ENCODE measurements at regions not wholly inside any gene's neighbourhood (a gene's known extent, or its start where the extent isn't known, plus 50 kb on each side); places are given as distances from the start of the nearest gene placed in this dataset.
A peak's percentile ranks its signal among the peaks of the same experiment; 100 is the strongest.

DNA sequence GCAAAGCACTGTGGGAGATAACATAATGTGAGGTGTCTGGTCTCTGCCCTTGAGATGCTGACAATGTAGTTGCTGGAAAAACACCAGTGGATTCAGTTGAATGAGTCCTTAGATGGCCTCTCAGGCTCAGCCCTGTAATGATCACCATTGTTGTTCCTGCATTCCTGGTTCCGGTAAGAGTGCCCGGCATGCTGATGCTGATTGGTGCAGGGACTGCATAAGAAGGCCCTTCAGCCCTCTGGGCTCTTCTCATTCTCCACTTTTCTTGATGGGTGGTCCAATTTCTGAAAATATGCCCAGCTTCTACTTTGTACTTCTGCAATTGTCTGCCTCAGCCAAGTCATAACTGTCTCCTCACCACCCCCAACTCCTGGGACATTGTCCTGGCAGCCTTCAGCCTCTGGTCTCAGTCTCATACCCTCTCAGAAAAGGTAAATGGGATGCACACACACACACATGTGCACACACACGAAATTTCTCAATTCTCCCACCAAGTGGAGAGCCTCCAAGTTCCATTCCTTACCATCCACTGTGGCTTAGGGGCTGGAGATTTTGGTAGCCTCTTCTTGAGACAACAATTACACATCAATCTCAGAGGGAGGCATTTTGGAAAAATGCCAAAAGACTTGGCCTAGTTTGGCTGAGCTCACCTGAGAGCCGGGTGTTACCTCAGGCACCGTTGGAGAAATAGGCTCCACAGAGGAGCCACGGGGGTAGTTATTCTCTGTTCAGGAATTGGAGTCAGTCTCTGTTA lies 314.9 kb downstream of the RPS24 start:
- peak; percentile 12 for DNase-seq

GRCh38 chr10:78349165-78349516 lies 315.5 kb downstream of the RPS24 start:
- DNase-seq, result peak; percentile 12

DNA sequence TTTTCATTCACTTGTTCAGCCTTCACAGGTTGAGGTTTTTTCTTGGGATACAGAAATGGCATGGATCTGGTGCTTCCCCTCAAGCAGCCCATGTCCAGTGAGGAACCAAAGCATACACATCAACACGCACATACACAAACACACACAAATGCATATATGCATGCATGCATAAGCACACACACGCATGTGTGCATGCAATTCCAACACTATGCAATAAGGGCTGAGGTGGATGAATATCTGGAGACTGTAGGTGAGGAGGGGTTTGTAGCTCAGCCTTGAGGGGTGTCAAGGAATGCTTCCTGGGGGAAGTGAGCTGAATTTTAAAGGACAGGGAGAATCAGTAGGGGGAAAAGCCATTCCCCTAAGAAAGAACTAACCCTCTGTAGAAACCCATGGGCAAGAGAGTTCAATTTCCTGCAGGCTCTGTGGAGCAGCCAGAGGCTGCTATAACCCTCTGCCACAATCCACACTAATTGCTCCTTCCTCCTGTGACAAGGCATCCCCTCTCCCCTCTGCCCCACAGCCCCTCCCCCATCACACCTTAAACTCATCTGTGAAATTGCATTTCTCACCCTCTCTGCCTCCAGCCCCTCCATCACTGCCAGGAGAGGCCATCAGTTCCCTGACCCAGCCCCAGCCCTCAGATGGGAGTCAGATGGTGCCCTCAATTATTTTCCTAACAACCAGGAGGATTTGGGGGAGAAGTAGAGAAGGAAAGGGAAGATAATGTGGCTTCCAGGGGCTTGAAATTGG lies 316.4 kb downstream of the RPS24 start:
- peak; percentile 22 for DNase-seq

GRCh38 chr10:78351283-78351682 lies 317.6 kb downstream of the RPS24 start:
- peak; percentile 6 for DNase-seq

- DNase-seq, result peak; percentile 29
Measured at GRCh38 chr10:78351809-78352208, 318.1 kb downstream of the RPS24 start.

DNA sequence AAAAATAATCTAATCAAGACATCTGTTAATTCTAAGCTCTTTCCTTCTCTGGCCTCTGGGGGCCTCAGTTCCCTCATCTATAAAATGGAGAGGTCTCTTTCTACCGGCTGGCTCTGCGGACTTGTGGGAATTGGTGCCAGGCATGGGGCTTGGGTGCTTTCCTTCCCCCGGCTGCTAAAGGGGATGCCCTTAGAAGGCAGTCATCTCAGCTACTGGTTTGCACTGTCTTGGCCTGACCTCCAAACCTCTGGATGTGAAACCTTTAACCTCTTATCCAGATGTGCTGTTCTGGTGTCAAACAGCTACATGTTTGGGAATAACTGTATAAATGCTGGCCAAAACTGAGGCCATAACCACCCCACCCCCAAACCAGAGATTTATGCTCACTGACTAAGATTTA lies 320.0 kb downstream of the RPS24 start:
- peak; percentile 31 for DNase-seq

- peak; percentile 61 for DNase-seq
Measured at GRCh38 chr10:78354101-78354500, 320.4 kb downstream of the RPS24 start.

DNA sequence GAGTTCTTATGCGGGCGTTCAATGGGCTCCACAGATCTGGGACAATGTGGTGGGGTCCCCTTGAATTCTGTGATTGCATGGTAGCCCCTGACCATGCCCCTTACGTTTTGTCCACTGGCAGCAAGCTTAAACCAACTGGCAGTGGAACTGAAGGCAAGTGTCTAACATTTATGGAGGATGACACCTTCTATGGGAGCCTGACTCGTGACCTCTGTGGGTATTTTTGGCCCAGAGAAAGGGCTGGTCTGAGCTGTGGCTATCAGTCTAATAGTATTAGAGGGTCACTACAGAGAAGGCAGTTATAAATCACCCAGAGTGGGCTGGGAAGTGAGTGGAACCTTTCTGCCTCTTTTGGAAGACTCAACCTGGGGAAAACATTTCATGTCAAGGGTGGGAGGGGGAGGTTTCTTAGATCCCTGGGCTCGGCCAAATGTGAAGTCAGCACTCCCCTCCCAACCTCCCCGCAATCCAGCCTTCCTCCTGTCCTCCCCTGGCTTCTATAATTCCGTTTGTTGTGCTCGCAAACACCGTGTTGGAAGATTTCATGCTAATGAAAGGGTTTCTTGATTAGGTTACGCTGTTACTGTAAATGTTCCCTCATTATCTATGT lies 322.7 kb downstream of the RPS24 start:
- no peak for DNase-seq

DNA sequence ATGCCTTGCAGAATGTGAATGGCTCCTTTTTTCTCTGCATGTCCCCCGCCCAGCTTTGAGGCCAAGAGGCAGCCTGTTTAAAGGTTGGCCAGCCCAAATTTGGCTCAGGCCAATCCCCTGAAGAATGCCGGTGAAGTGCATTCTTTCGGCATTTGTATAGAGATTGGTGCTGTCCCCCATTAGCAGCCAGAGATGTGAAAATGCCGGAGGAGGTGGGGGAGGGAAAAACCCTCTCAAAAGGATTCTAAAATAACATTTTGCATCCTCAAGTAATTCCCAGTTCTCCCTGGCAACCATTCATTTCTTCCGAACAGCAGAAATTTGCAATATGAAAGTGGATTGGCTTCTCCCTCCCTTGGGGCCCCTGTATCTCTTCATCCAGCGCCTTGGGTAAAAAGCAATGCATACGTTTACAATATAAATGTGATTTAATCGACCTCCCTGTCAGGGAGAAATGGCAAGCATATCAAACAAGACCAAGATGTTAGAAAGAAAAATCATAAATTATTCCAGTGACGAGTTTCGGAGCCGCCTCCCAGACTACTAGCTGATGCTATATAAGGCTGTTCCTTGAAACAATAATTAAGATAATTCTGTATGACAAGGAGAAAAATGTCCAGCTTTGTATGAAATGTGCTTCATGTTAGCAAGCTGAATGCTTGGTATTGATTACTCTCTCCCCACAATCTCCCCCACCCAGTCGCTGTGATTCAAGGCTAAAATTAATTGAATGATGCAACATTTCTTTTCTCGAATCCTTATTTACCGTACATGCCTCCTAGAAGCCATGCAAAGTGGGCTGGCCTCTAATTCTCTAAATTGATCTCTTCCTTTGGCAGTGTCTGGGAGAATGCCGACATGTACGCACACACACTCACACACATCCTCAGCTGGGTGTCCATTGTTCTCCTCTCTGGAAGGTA lies 323.7 kb downstream of the RPS24 start:
- no peak for DNase-seq

GRCh38 chr10:78358351-78358750 lies 324.7 kb downstream of the RPS24 start:
- DNase-seq, result no peak

- no peak for DNase-seq
Measured at GRCh38 chr10:78358982-78359381, 325.3 kb downstream of the RPS24 start.

DNA sequence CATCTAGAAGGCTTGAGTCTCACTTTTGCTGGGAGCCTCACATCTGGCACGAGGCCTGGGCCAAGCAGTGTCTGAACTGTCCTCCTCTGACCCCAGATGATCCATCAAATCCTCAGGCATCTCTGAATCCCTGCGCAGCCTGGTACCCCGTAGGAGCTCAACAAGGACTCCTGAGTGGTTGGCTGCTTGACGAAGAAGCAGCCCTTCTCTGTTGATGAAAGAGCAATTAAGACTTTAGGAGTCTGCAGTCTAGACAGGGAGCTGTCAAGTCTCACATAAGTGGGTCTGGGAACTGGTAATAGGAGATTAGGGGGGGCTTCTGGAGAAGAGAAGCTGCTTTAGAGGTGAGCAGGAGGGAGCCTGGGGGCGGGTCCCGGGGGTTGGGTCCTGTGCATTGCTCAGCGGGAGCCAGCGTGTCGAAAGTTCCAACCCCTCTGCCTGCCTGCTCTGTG lies 326.0 kb downstream of the RPS24 start:
- DNase-seq, result no peak

- DNase-seq, result no peak
Measured at GRCh38 chr10:78360284-78360683, 326.6 kb downstream of the RPS24 start.

DNA sequence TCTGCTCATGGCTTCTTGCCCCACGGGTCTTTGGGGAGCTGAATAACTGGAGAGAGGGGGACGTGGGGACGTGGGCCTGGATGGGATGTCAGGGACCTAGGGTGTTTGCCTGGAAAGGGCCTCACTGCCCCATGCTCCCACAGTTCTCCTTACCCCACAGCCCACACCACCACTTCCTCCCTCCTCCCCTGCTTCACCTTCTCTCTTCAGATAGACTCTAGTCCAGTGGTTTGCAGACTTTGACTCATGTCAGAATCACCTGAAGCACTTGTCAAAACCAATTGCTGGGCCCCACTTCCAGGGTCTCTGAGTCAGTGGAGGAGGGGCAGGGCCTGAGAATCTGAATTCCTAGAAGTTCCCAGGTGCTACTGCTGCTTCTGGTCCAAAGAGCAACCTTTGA lies 327.4 kb downstream of the RPS24 start:
- no peak for DNase-seq

DNA sequence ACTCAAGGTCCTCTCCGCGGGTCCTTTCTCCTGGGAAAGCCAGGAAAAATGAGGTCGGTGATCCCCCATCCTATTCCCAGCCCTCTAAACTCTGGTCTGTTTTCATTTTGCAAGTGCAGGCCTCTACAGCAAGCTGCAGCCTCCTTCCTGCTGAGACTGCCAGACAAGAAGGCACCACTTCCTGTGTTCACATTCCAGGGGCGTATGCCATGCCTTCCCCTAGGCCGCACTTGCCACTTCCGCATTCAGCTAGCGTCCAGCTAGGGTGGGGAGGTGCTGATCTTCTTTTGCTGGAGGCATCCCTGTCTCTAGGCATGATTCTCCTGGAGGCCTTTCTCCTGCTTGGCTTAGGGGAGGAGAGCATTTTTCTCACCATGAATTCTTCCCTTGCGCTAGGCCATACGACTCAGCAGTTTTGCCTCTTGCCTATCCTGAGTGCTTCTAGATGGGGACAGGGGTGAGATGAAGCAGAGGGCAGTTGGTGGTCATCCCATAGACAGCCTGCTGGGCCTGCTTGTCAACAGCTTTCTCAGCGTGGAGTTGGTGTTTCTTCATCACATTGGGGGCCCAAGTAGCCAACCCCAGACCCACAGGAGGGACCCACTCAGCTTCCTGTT lies 328.9 kb downstream of the RPS24 start:
- DNase-seq, result peak; percentile 64

GRCh38 chr10:78363190-78363589 lies 329.5 kb downstream of the RPS24 start:
- no peak for DNase-seq

DNA sequence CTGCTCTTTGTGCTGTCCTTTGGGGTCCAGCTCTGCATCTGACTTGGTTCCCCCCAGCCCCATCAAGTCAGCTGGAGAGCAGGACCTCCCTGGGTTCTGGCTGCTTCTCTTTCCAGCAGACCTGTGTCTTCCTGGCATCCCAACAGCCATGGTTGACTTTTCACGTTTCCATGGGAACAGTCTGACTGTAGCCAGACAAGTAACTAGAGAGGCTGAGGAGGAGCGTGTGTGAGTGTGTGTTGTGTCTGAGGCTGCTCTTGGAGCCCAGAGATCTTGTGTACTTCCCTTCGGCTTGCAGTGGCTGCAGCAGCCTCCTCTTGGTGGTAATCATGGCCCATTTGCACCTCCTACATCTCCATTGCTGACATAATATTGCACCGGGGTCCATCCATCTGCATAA lies 332.0 kb downstream of the RPS24 start:
- DNase-seq, result peak; percentile 54

DNA sequence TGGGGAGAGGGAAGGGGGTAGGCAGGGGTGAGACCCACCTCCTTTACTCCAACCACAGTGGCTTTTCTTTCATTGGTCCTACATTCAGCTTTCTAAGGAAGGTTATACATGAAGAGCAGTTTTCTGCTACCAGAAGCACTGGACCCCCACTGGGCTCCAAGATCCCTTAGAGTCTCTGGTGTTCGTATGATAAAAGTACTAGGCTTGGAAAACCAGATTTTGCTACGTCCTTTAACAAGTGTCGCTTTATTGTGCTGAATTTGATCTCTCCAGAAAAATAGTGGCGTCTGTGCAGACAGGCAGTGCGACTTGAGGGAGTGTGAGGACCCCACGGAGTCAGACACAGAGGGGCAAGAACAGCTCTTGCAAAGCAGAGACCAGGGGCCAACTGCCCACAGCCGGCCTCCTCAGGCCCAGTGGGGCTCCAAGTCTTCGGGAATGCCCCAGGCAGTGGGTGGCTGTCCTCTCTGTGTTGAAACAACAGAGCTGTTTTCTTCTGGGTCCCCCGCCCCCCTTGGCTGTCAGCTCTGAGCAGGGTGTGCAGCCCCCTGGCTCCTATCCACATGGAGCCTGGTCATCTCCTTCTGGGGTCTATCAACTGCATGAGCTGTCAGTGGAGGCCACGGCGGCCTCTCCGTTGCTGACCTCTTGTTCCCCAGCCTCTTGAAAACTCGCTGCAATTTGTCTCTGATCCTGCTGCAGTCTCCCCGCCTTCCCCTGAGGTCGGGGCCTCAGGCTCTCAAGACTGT lies 333.2 kb downstream of the RPS24 start:
- no peak for DNase-seq

DNA sequence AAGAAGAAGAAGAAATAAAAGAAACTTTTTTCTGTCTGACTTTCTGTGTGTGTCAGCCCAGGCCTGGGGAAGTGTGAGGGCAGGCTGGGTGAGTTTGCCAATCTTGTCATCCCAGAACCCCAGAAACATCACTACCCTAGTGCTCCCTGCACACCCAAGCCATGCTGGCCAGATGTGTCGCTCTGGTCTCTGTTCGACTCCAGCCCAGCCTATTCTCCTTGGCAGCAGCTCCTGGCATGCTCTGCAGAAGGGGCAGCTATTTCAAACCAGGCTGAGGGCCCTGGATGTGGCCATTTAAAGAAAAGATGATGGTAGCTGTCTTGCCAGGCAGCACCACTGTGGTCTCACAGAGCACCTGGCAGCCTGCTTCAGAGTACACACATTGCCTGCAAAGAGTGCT lies 334.1 kb downstream of the RPS24 start:
- no peak for DNase-seq

DNA sequence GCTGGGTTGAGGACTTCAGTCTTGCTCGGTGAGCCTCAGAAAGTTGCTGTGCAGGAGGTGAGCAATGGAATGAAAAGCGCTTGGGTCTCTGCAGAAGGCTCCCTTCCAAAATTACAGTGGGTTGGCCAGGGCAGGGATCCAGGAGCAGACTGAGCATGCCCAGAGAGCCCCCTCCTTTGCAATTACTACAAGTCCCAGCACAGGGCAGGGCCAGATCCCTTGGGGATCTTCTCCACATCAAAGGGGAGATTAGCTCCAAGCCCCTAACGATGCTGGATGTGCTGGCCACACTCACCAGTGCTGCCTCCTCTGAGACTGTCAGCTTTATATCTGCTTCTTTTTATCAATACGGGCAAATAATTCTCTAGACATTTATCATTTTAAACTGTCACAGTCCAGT lies 337.5 kb downstream of the RPS24 start:
- DNase-seq, result peak; percentile 66

GRCh38 chr10:78372806-78373205 lies 339.1 kb downstream of the RPS24 start:
- no peak for DNase-seq

All from left hindlimb (tissue), 1 donor.